ENCODE measurements at regions not wholly inside any gene's neighbourhood (a gene's known extent, or its start where the extent isn't known, plus 50 kb on each side); places are given as distances from the start of the nearest gene placed in this dataset.

DNA sequence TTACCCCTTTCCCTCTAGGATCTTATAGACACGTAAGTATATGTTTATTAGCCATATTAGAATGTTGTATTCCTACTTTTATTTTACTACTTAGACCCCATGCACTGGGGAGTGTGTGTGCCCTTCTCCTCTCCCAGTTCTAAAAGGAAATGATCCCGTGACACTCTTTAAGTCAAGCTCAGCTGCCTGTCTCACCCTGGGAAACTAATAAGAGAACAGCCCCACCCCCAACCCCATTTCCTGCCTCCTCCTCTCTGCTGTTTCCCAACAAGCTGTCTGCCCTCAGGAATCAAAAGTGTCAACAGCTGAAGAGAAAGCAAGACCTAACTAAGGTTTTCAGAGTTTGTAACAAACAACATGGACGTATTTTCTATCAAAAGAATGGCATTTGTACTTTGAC is 92.6 kb upstream of the VAV3 start:
- TF ChIP-seq, protein P1, sequence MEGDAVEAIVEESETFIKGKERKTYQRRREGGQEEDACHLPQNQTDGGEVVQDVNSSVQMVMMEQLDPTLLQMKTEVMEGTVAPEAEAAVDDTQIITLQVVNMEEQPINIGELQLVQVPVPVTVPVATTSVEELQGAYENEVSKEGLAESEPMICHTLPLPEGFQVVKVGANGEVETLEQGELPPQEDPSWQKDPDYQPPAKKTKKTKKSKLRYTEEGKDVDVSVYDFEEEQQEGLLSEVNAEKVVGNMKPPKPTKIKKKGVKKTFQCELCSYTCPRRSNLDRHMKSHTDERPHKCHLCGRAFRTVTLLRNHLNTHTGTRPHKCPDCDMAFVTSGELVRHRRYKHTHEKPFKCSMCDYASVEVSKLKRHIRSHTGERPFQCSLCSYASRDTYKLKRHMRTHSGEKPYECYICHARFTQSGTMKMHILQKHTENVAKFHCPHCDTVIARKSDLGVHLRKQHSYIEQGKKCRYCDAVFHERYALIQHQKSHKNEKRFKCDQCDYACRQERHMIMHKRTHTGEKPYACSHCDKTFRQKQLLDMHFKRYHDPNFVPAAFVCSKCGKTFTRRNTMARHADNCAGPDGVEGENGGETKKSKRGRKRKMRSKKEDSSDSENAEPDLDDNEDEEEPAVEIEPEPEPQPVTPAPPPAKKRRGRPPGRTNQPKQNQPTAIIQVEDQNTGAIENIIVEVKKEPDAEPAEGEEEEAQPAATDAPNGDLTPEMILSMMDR (IDR thresholded peaks at IDR 0.05; ENCODE audit: insufficient read depth, low read depth, low read length), result no peak
- H3K27ac ChIP-seq (ENCODE audit: low read depth, low read length), result no peak overlapping the region
- H3K4me3 ChIP-seq (ENCODE audit: insufficient read depth, low read depth, low read length), result no peak overlapping the region
- Mint-ChIP-seq H3K4me1 (ENCODE audit: low read depth, unreplicated experiment) (peaks cover 20% of the 10 kb centered on the region), H3K9me3 (ENCODE audit: unreplicated experiment) (no peaks in the 10 kb centered on the region), H3K27me3 (ENCODE audit: low read depth, unreplicated experiment) (no peaks in the 10 kb centered on the region), H3K4me3 (ENCODE audit: unreplicated experiment) (no peak overlapping the region), H3K36me3 (ENCODE audit: low read depth, unreplicated experiment) (no peaks in the 10 kb centered on the region), H3K27ac (ENCODE audit: unreplicated experiment) (peak overlapping the region; percentile 92)
- H4K20me1 ChIP-seq (ENCODE audit: insufficient read depth, low read length), result no peaks in the 10 kb centered on the region
- no peak overlapping the region for H3K4me2 ChIP-seq (ENCODE audit: low read length)
- no peaks in the 10 kb centered on the region for H3K27me3 ChIP-seq (ENCODE audit: insufficient read depth, low read length)
- no peak overlapping the region for H2AFZ ChIP-seq (ENCODE audit: low read depth, low read length)
- FAIRE-seq (no peak), DNase-seq (ENCODE audit: low read depth) (no peak)
- no peaks in the 10 kb centered on the region for H3K9me3 ChIP-seq (ENCODE audit: insufficient read depth, low read depth, low read length)
- no peaks in the 10 kb centered on the region for H3K79me2 ChIP-seq (ENCODE audit: insufficient read depth, low read length)
- H3K36me3 ChIP-seq (ENCODE audit: insufficient read depth, low read length), result no peaks in the 10 kb centered on the region
- no peaks in the 10 kb centered on the region for H3K4me1 ChIP-seq (ENCODE audit: insufficient read depth, low read length)
- no peak overlapping the region for H3K9ac ChIP-seq (ENCODE audit: low read length)

GRCh38 chr1:108056436-108056990 is 91.5 kb upstream of the VAV3 start:
- H2AFZ ChIP-seq (ENCODE audit: low read depth, low read length), result no peak overlapping the region
- peaks cover 20% of the 10 kb centered on the region for H3K4me1 Mint-ChIP-seq (ENCODE audit: low read depth, unreplicated experiment)

GRCh38 chr1:108055387-108055786 is 90.4 kb upstream of the VAV3 start:
- no peaks in the 10 kb centered on the region for H3K27me3 Mint-ChIP-seq (ENCODE audit: low read depth, unreplicated experiment)
- H2AFZ ChIP-seq (ENCODE audit: low read depth, low read length), result no peak overlapping the region
- no peaks in the 10 kb centered on the region for H3K27me3 ChIP-seq (ENCODE audit: insufficient read depth, low read length)
- H3K27ac ChIP-seq (ENCODE audit: low read depth, low read length), result no peak overlapping the region
- H4K20me1 ChIP-seq (ENCODE audit: insufficient read depth, low read length), result no peaks in the 10 kb centered on the region
- no peaks in the 10 kb centered on the region for H3K9me3 Mint-ChIP-seq (ENCODE audit: unreplicated experiment)
- FAIRE-seq (no peak), DNase-seq (ENCODE audit: low read depth) (no peak)
- H3K9me3 ChIP-seq (ENCODE audit: insufficient read depth, low read depth, low read length), result no peaks in the 10 kb centered on the region
- no peaks in the 10 kb centered on the region for H3K79me2 ChIP-seq (ENCODE audit: insufficient read depth, low read length)
- no peaks in the 10 kb centered on the region for H3K36me3 Mint-ChIP-seq (ENCODE audit: low read depth, unreplicated experiment)
- no peak overlapping the region for H3K4me3 Mint-ChIP-seq (ENCODE audit: unreplicated experiment)
- H3K9ac ChIP-seq (ENCODE audit: low read length), result no peak overlapping the region
- H3K36me3 ChIP-seq (ENCODE audit: insufficient read depth, low read length), result no peaks in the 10 kb centered on the region
- H3K27ac Mint-ChIP-seq (ENCODE audit: unreplicated experiment), result no peak overlapping the region
- peaks cover 24% of the 10 kb centered on the region for H3K4me1 Mint-ChIP-seq (ENCODE audit: low read depth, unreplicated experiment)
- no peak overlapping the region for H3K4me3 ChIP-seq (ENCODE audit: insufficient read depth, low read depth, low read length)
- H3K4me2 ChIP-seq (ENCODE audit: low read length), result no peak overlapping the region
- H3K4me1 ChIP-seq (ENCODE audit: insufficient read depth, low read length), result no peaks in the 10 kb centered on the region
- TF ChIP-seq, protein P1 (IDR thresholded peaks at IDR 0.05; ENCODE audit: insufficient read depth, low read depth, low read length), result no peak

More at GRCh38 chr1:108056436-108056990, 91.5 kb upstream of the VAV3 start:
- H3K79me2 ChIP-seq (ENCODE audit: insufficient read depth, low read length), result no peaks in the 10 kb centered on the region
- H3K4me1 ChIP-seq (ENCODE audit: insufficient read depth, low read length), result no peaks in the 10 kb centered on the region
- FAIRE-seq (no peak), DNase-seq (ENCODE audit: low read depth) (no peak)
- no peaks in the 10 kb centered on the region for H3K27me3 Mint-ChIP-seq (ENCODE audit: low read depth, unreplicated experiment)
- TF ChIP-seq EZH2 (IDR thresholded peaks at IDR 0.05; ENCODE audit: insufficient read depth, low read length), result no peak
- TF ChIP-seq, protein P1 (IDR thresholded peaks at IDR 0.05; ENCODE audit: insufficient read depth, low read depth, low read length), result no peak
- H3K9ac ChIP-seq (ENCODE audit: low read length), result no peak overlapping the region
- H3K27ac ChIP-seq (ENCODE audit: low read depth, low read length), result no peak overlapping the region
- no peaks in the 10 kb centered on the region for H3K9me3 Mint-ChIP-seq (ENCODE audit: unreplicated experiment)
- H4K20me1 ChIP-seq (ENCODE audit: insufficient read depth, low read length), result no peaks in the 10 kb centered on the region
- H3K36me3 ChIP-seq (ENCODE audit: insufficient read depth, low read length), result no peaks in the 10 kb centered on the region
- H3K9me3 ChIP-seq (ENCODE audit: insufficient read depth, low read depth, low read length), result no peaks in the 10 kb centered on the region
- no peak overlapping the region for H3K4me2 ChIP-seq (ENCODE audit: low read length)
- no peak overlapping the region for H3K4me3 ChIP-seq (ENCODE audit: insufficient read depth, low read depth, low read length)
- no peaks in the 10 kb centered on the region for H3K36me3 Mint-ChIP-seq (ENCODE audit: low read depth, unreplicated experiment)
- no peak overlapping the region for H3K4me3 Mint-ChIP-seq (ENCODE audit: unreplicated experiment)
- no peaks in the 10 kb centered on the region for H3K27me3 ChIP-seq (ENCODE audit: insufficient read depth, low read length)
- H3K27ac Mint-ChIP-seq (ENCODE audit: unreplicated experiment), result no peak overlapping the region

Measured in astrocyte (in vitro differentiated cells and primary cell).